SJCRH30 (cell line): ENCODE measurements at regions not wholly inside any gene's neighbourhood (a gene's known extent, or its start where the extent isn't known, plus 50 kb on each side); places are given as distances from the start of the nearest gene placed in this dataset.
A peak's percentile ranks its signal among the peaks of the same experiment; 100 is the strongest.

ENCODE experiments used
- DNase-seq, 2 experiments: peaks; one replicate each; pipeline ENCODE4 v3.0.0-alpha.2; 2015 to 2020
- H3K27ac ChIP-seq: fragments of 250-450 bp; sonication (Bioruptor Pico); 2 replicates; pipeline ENCODE4 v1.5.1; 2020; ENCODE audit warnings: mild to moderate bottlenecking, moderate library complexity
- H3K27me3 ChIP-seq: fragments of 250-450 bp; sonication (Bioruptor Pico); 2 replicates; pipeline ENCODE4 v1.5.1; 2020; ENCODE audit warnings: mild to moderate bottlenecking, moderate library complexity
- H3K36me3 ChIP-seq: fragments of 250-450 bp; sonication (Bioruptor Pico); 2 replicates; pipeline ENCODE4 v1.5.1; 2020; ENCODE audit warnings: mild to moderate bottlenecking, moderate library complexity
- H3K4me1 ChIP-seq: fragments of 250-450 bp; sonication (Bioruptor Pico); 2 replicates; pipeline ENCODE4 v1.5.1; 2020; ENCODE audit warnings: mild to moderate bottlenecking, moderate library complexity
- H3K4me3 ChIP-seq: fragments of 250-450 bp; sonication (Bioruptor Pico); 2 replicates; pipeline ENCODE4 v1.5.1; 2020; ENCODE audit warnings: mild to moderate bottlenecking, moderate library complexity
- H3K9me3 ChIP-seq: fragments of 250-450 bp; sonication (Bioruptor Pico); replicated peaks from 2 replicates; pipeline ENCODE4 v1.5.1; 2020; ENCODE audit warnings: mild to moderate bottlenecking, moderate library complexity

- no peak overlapping the region for H3K4me3 ChIP-seq
- no peaks in the 10 kb centered on the region for H3K36me3 ChIP-seq
- H3K4me1 ChIP-seq: no peaks in the 10 kb centered on the region
- DNase-seq: no peak
- no peaks in the 10 kb centered on the region for H3K9me3 ChIP-seq
- H3K27ac ChIP-seq: no peak overlapping the region
- no peaks in the 10 kb centered on the region for H3K27me3 ChIP-seq
These were observed 85.7 kb upstream of the F13A1 start for GRCh38 chr6:6405997-6406714.

- Histone ChIP-seq H3K9me3 (no peaks in the 10 kb centered on the region), H3K27ac (no peak overlapping the region), H3K27me3 (no peaks in the 10 kb centered on the region), H3K36me3 (no peaks in the 10 kb centered on the region), H3K4me1 (no peaks in the 10 kb centered on the region), H3K4me3 (no peak overlapping the region)
- DNase-seq: no peak
These were observed 86.2 kb upstream of the F13A1 start for GRCh38 chr6:6406715-6407070.

- H3K4me3 ChIP-seq: no peak overlapping the region
- H3K36me3 ChIP-seq: no peaks in the 10 kb centered on the region
- H3K27me3 ChIP-seq: no peaks in the 10 kb centered on the region
- H3K4me1 ChIP-seq: no peaks in the 10 kb centered on the region
- DNase-seq: no peak
- no peaks in the 10 kb centered on the region for H3K9me3 ChIP-seq
- H3K27ac ChIP-seq: no peak overlapping the region
These were observed 86.7 kb upstream of the F13A1 start for GRCh38 chr6:6407071-6407741.

DNA sequence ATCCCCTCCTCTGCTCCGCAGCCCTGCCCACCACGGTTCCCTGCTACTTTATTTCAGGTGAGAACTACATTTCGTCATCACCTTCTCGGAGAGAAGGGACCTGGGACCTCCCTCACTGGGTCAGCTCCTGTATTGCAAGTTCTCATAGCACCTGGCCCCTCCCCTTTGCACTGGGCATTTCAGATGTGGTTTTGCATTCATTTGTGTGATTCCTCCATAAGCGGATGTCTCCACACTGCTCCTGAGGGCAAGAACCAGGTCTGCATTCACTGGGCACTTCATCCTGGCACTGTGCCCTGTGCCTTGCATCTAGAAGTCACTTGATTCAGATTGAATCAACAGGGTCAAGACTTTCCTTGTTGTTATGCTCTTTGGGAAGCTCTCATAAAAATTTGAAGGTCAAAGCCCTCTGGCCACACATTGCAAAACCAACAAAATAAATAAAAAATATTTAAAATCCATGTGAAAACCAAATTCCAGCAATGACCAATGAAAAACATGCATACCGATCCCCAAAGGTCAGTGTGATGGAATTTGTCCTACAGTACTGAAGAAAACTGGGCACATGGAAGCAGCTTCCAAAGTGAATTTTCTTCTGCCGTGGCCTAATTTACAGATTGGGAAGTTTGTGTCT is 89.1 kb upstream of the F13A1 start:
- no peak for DNase-seq
- no peaks in the 10 kb centered on the region for H3K4me1 ChIP-seq
- H3K27ac ChIP-seq: no peak overlapping the region
- no peaks in the 10 kb centered on the region for H3K27me3 ChIP-seq
- H3K9me3 ChIP-seq: no peaks in the 10 kb centered on the region
- H3K36me3 ChIP-seq: no peaks in the 10 kb centered on the region
- H3K4me3 ChIP-seq: no peak overlapping the region

DNA sequence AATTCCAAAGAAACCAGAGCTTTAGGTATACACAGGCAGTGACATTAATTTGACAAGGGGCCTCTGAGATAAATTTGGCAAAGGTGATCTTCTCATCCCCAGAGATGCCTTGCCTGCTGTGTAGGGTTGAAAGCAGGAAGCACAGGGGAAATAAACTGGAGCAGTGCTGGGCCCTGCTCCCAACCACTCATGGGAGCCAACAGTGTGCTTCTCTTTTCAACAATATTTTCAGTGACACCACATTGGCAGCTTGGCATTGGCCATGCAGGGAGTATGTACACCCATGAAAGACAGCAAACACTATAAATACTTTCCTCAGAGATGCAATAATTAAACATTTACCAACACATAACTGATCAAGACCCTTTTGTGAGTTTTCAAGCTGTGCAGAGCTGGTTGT is 90.7 kb upstream of the F13A1 start:
- H3K27me3 ChIP-seq: no peaks in the 10 kb centered on the region
- H3K4me1 ChIP-seq: no peaks in the 10 kb centered on the region
- H3K4me3 ChIP-seq: no peak overlapping the region
- H3K36me3 ChIP-seq: no peaks in the 10 kb centered on the region
- no peaks in the 10 kb centered on the region for H3K9me3 ChIP-seq
- H3K27ac ChIP-seq: no peak overlapping the region
- no peak for DNase-seq

DNA sequence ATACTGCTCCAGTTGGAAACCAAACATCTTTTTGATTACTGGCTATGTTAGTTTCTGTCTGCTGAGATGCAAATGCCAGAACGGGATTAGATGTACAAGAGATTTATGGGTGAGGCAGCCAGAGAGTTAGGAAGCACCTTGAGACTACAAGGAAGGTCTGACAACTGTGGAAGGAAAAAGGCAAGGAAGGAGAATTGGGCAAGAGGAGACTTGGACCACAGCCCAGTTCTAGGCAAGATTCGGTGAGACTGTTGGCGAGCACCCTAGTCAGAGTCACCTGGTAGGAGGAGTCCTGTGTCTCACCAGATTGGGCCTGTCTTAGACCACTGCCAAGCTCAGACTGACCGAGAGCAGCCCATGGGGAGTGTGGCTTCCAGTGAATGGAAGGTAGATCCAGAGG is 91.8 kb upstream of the F13A1 start:
- Histone ChIP-seq H3K4me3 (no peak overlapping the region), H3K27me3 (no peaks in the 10 kb centered on the region), H3K4me1 (no peaks in the 10 kb centered on the region), H3K36me3 (no peaks in the 10 kb centered on the region), H3K27ac (no peak overlapping the region), H3K9me3 (no peaks in the 10 kb centered on the region)
- no peak for DNase-seq

GRCh38 chr6:6412700-6413099 is 92.2 kb upstream of the F13A1 start:
- no peak overlapping the region for H3K4me3 ChIP-seq
- DNase-seq: no peak
- no peak overlapping the region for H3K27ac ChIP-seq
- H3K36me3 ChIP-seq: no peaks in the 10 kb centered on the region
- no peaks in the 10 kb centered on the region for H3K27me3 ChIP-seq
- no peaks in the 10 kb centered on the region for H3K4me1 ChIP-seq
- H3K9me3 ChIP-seq: no peaks in the 10 kb centered on the region

- no peaks in the 10 kb centered on the region for H3K9me3 ChIP-seq
- H3K4me1 ChIP-seq: no peaks in the 10 kb centered on the region
- H3K4me3 ChIP-seq: no peak overlapping the region
- no peaks in the 10 kb centered on the region for H3K27me3 ChIP-seq
- no peak for DNase-seq
- no peak overlapping the region for H3K27ac ChIP-seq
- no peaks in the 10 kb centered on the region for H3K36me3 ChIP-seq
These were observed 94.5 kb upstream of the F13A1 start for GRCh38 chr6:6414931-6415330.

- Histone ChIP-seq H3K9me3 (no peaks in the 10 kb centered on the region), H3K27ac (no peak overlapping the region), H3K4me3 (no peak overlapping the region), H3K4me1 (no peaks in the 10 kb centered on the region), H3K36me3 (no peaks in the 10 kb centered on the region), H3K27me3 (no peaks in the 10 kb centered on the region)
- DNase-seq: no peak
These were observed 97.0 kb upstream of the F13A1 start for GRCh38 chr6:6417475-6417874.

GRCh38 chr6:6418421-6418820 is 98.0 kb upstream of the F13A1 start:
- Histone ChIP-seq H3K27me3 (no peaks in the 10 kb centered on the region), H3K4me3 (no peak overlapping the region), H3K36me3 (no peaks in the 10 kb centered on the region), H3K9me3 (no peaks in the 10 kb centered on the region), H3K4me1 (no peaks in the 10 kb centered on the region), H3K27ac (no peak overlapping the region)
- DNase-seq: no peak

GRCh38 chr6:6420107-6420506 is 99.6 kb upstream of the F13A1 start:
- Histone ChIP-seq H3K27me3 (no peaks in the 10 kb centered on the region), H3K9me3 (no peaks in the 10 kb centered on the region), H3K4me1 (no peaks in the 10 kb centered on the region), H3K36me3 (no peaks in the 10 kb centered on the region), H3K27ac (no peak overlapping the region), H3K4me3 (no peak overlapping the region)
- peak in 1 of 2 experiments; percentile 32 for DNase-seq

DNA sequence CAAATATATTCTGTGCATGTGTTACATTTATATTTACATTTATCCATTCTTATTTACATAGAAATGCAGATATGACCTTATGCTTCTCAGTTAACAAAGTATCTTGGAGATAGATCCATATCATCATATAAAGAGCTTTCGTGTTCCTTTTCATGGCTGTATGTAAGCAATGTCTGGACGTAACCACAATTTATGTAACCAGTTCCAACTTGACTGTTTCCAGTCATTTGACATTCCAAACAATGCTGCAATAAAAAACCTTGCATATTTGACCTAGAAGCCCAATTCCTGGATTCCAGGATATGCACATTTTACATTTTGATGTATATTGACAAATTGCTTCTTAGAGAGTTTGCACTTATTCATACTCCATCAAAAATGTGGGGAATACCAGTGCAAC is 113.7 kb upstream of the F13A1 start:
- H3K9me3 ChIP-seq: no peaks in the 10 kb centered on the region
- no peak overlapping the region for H3K27ac ChIP-seq
- no peak for DNase-seq
- no peak overlapping the region for H3K4me3 ChIP-seq
- H3K36me3 ChIP-seq: no peaks in the 10 kb centered on the region
- no peaks in the 10 kb centered on the region for H3K4me1 ChIP-seq
- no peaks in the 10 kb centered on the region for H3K27me3 ChIP-seq

DNA sequence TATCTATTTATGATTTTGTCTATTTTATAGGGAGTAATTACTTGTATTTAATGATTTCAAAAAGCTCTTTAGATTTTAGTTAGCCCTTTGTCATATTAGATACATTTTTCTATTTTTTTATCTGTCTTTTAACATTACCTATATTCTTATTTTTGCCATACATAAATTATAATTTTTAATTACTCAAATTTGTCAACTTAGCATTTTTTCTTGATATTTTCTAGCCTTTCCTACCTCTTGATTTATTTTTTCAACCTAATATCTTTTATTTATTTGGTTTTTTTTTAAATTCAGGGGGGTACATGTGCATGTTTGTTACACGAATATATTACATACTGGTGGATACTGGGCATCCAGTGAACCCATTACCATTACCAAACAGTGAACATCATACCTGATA is 114.3 kb upstream of the F13A1 start:
- H3K27me3 ChIP-seq: no peaks in the 10 kb centered on the region

GRCh38 chr6:6436366-6436765 is 115.9 kb upstream of the F13A1 start:
- Histone ChIP-seq H3K27ac (no peak overlapping the region), H3K4me1 (no peaks in the 10 kb centered on the region), H3K9me3 (no peaks in the 10 kb centered on the region), H3K4me3 (no peak overlapping the region), H3K36me3 (no peaks in the 10 kb centered on the region), H3K27me3 (no peaks in the 10 kb centered on the region)
- DNase-seq: no peak

More for the DNA sequence above, 114.3 kb upstream of the F13A1 start:
- H3K36me3 ChIP-seq: no peaks in the 10 kb centered on the region
- no peaks in the 10 kb centered on the region for H3K4me1 ChIP-seq
- DNase-seq: no peak
- no peak overlapping the region for H3K4me3 ChIP-seq
- H3K9me3 ChIP-seq: no peaks in the 10 kb centered on the region
- no peak overlapping the region for H3K27ac ChIP-seq

- Histone ChIP-seq H3K9me3 (no peaks in the 10 kb centered on the region), H3K27me3 (no peaks in the 10 kb centered on the region), H3K27ac (no peak overlapping the region), H3K4me3 (no peak overlapping the region), H3K36me3 (no peaks in the 10 kb centered on the region), H3K4me1 (no peaks in the 10 kb centered on the region)
- no peak for DNase-seq
These were observed 116.5 kb upstream of the F13A1 start for GRCh38 chr6:6436946-6437345.

GRCh38 chr6:6438286-6438685 is 117.8 kb upstream of the F13A1 start:
- H3K4me3 ChIP-seq: no peak overlapping the region
- no peaks in the 10 kb centered on the region for H3K9me3 ChIP-seq
- H3K4me1 ChIP-seq: no peaks in the 10 kb centered on the region
- DNase-seq: no peak
- no peaks in the 10 kb centered on the region for H3K27me3 ChIP-seq
- no peaks in the 10 kb centered on the region for H3K36me3 ChIP-seq
- H3K27ac ChIP-seq: no peak overlapping the region
